ENCODE measurements at regions not wholly inside any gene's neighbourhood (a gene's known extent, or its start where the extent isn't known, plus 50 kb on each side); places are given as distances from the start of the nearest gene placed in this dataset.

DNA sequence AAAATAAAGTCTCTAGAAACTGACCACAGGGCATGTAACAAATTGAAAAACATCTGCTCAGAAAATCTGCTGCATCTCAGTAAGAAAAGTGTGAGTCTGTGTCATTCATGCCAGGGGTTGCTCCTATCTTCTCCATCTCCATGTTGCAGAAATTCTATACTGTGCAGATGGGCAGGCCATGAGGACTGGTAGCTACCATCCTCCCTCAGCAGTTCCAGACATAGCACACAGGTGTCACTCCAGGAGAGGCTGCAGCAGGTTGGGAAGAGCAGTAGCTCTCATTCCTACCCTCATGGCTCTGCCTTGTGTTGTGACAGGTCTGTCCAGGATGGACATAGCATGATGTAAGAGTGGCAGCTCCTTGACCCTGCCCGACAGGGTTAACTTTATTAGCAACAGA lies 173.4 kb downstream of the NDUFS4 start:
- no peak for TF ChIP-seq POLR2A (IDR thresholded peaks at IDR 0.05)
- TF ChIP-seq, protein P1, sequence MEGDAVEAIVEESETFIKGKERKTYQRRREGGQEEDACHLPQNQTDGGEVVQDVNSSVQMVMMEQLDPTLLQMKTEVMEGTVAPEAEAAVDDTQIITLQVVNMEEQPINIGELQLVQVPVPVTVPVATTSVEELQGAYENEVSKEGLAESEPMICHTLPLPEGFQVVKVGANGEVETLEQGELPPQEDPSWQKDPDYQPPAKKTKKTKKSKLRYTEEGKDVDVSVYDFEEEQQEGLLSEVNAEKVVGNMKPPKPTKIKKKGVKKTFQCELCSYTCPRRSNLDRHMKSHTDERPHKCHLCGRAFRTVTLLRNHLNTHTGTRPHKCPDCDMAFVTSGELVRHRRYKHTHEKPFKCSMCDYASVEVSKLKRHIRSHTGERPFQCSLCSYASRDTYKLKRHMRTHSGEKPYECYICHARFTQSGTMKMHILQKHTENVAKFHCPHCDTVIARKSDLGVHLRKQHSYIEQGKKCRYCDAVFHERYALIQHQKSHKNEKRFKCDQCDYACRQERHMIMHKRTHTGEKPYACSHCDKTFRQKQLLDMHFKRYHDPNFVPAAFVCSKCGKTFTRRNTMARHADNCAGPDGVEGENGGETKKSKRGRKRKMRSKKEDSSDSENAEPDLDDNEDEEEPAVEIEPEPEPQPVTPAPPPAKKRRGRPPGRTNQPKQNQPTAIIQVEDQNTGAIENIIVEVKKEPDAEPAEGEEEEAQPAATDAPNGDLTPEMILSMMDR (IDR thresholded peaks at IDR 0.05), result no peak
